Anterior cingulate cortex (tissue), 58 donors: ENCODE measurements at regions not wholly inside any gene's neighbourhood (a gene's known extent, or its start where the extent isn't known, plus 50 kb on each side); places are given as distances from the start of the nearest gene placed in this dataset.
"Not testable (repeated sequence)": the region's sequence is repeated elsewhere in the genome, so short reads cannot be mapped to it uniquely, and the experiment has no call there.

ENCODE experiments used
- DNase-seq, 58 donors: peaks; one replicate each; lab custom pipeline; 2025; lab: John Stamatoyannopoulos, UW

DNA sequence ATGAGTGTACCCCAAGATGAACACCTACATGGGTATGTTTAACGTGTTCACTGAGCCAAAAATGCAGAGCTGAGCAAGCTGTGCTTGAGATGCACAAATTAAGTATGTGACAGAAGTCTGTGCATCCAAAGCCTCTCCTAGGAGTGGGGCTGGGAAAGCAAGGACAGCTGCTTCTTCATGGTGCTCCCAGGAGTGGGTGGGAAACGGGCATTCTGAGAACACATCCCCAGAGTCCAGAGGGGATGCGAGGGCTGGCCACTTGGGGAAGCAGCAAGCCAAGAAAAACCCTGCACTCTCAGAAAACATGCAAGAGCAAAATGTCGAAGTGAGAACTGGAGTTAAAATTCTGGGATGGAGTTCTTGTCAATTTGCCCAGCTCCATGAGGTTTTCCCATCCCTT is 414.3 kb downstream of the BCAT1 start:
- peak in 19 of 58 donors; percentile 2 to 54 (median 27) for DNase-seq

- DNase-seq: no peak
Measured at GRCh38 chr12:24533716-24534352, 415.1 kb downstream of the BCAT1 start.

GRCh38 chr12:24530689-24531088 is 418.2 kb downstream of the BCAT1 start:
- DNase-seq: no peak

- DNase-seq: no peak
Measured at GRCh38 chr12:24527102-24527501, 421.8 kb downstream of the BCAT1 start.

DNA sequence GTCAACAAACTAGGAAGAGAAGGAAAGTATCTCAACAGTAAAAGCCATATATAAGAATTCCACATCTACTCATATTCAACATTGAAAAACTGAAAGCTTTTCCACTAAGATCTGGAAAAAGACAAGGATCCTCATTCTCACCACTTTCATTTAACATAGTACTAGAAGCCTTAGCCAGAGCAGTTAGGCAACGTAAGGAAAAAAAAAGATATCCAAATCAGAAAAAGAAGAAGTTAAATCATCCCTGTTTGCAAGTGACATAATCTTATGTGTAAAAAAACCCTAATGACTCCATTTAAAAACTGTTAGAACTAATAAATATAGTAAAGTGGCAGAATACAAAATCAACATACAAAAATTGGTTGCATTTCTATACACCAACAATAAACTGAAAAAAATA is 426.2 kb downstream of the BCAT1 start:
- DNase-seq: no peak

- no peak for DNase-seq
Measured at GRCh38 chr12:24519759-24520158, 429.1 kb downstream of the BCAT1 start.

GRCh38 chr12:24517000-24517399 is 431.9 kb downstream of the BCAT1 start:
- DNase-seq: no peak

GRCh38 chr12:24510581-24511125 is 438.2 kb downstream of the BCAT1 start:
- DNase-seq: no peak

- DNase-seq: no peak
Measured at GRCh38 chr12:24507827-24508226, 441.1 kb downstream of the BCAT1 start.

DNA sequence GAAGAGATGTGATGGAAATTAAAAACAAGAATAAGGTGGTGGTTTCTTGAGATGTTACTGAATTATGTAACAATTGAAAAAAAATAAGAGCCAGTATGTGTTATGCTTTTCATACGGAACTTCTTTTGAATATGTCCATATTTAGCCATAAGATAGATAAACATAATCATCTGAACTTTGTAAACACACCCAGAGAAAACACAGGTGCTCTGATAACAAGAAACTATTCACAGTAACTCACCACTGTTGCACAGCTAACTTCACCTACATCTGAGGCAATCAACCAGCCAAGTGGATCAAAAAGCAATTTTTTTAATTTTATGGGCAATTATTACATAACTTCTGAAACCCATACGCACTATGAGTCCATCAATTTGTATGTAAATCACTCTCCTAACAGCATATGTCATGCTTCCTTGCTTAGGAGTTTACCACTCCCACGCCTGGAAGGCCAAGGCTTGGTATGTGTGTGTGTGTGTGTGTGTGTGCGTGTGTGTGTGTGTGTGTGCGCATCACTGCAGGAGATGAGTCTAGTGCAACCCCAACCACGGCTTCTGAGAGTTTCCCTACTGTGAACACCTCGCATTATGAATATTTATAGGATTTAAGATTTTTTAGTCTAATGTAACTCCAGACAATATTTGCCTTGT is 443.4 kb downstream of the BCAT1 start:
- DNase-seq: no peak

DNA sequence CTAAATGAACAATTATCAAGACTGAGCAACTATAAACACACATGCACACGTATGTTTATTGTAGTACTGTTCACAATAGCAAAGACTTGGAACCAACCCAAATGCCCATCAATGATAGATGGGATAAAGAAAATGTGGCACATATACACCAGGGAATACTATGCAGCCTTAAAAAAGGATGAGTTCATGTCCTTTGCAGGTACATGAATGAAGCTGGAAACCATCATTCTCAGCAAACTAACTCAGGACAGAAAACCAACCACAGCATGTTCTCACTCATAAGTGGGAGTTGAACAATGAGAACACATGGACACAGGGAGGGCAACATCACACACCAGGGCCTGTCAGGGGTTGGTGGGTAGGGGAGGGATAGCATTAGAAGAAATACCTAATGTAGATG is 445.4 kb downstream of the BCAT1 start:
- DNase-seq: not testable (repeated sequence)

GRCh38 chr12:24500831-24501230 is 448.1 kb downstream of the BCAT1 start:
- no peak for DNase-seq

- DNase-seq: no peak
Measured at GRCh38 chr12:24500421-24500820, 448.5 kb downstream of the BCAT1 start.

DNA sequence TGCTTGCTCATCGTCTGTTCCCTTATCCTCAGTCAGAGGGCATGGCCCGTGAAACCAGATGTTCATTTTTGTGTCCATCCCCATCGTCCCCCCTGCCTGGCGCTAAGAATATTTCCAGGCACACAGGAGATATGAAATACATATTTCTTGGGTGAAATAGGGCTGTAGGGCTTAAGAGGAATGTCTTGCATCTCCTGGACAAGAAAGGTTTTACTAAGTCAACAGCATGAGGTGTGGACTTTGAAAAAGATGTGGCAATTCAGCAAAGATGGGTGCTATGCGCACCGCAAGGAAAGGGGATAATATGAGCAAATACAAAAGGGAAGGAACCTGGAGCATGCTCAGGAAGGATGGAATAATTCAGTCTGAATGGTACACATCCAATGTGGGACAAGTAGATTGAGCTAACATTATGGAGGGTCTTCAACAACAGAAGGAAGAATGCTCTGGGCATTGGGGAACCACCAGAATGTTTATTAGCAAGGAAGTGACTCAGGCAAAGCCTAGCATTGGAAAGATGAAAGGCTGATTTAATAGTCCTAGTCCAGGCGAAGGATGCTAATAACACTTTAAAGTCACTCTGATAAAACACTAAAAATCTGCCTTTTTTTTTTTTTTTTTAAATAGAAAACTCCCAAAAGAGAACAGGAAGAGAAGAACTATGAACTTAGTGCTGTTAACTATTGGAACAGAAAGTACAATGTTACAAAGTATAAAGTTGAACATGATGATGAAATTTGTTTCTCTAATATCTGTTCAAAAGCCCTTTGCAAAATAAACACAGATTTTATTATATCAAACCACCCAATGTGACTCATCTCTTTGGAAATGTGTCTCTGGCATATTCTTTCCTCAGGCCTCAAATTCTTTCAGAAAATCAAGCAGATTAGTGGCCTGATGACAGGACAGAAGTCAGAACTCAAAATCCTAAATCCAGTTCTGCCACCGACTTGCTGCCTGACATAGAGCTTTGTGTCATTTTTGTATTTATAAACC is 449.5 kb downstream of the BCAT1 start:
- DNase-seq: no peak

- no peak for DNase-seq
Measured at GRCh38 chr12:24496755-24497154, 452.1 kb downstream of the BCAT1 start.

DNA sequence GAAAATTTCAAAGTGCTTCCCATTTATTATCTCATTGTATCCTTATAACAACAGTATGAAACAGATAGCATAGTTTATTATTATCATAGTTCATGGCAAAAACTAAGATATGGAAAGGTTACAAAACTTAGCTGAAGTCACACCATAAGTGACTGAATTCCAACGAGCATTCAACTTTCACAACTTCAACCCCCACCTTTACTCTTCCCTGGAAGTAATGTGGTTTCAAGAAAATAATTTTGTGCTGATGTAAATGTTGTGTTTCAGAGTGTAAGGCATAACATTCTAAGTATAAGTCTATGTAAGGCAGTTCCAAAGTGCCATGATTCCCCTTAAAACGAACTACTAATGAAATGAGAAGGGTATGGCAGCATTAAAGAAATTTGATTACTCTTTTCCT is 454.5 kb downstream of the BCAT1 start:
- DNase-seq: no peak

- no peak for DNase-seq
Measured at GRCh38 chr12:24491968-24492367, 456.9 kb downstream of the BCAT1 start.

DNA sequence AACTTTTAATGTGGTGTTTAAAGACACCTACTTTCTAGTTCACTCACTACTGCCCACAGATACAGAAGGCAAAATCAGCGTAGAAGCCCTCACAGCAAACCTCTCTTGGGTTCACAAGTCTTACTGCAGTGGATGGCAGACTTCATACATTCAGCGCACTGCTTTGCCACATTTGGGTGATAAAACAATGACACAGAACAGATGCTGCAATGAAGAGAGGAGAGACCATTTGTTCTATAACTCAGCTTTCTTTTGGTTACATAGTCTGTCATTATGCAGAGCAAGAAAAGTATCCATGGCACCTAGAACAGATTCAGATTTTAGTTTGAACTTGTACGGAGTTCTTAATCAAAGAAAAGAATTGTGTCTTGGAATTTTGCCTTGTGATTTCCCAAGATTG is 459.0 kb downstream of the BCAT1 start:
- peak in 11 of 58 donors; percentile 0 to 63 (median 7) for DNase-seq

- DNase-seq: no peak
Measured at GRCh38 chr12:24488906-24489619, 459.8 kb downstream of the BCAT1 start.

DNA sequence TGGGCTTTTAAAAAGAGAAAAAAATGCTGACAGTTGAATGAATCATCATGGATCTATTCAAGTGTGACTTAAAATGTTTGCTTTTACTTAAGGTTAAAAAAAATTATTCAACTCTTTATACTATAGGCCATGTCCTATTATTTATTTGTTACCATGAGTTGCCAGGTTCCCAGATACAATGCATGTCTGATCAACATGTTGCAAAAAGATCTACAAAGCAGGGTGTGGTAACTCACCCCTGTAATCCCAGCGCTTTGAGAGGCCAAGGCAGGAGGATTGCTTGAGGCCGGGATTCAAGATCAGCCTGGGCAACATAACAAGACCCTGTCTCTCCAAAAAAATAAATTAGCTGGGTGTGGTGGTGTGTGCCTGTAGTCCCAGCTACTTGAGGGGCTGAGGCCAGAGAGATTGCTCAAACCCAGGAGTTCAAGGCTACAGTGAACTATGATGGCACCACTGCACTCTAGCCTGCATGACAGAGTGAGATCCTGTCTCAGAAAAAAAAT is 460.8 kb downstream of the BCAT1 start:
- no peak for DNase-seq
